Astrocyte of the hippocampus (primary cell): ENCODE measurements at regions not wholly inside any gene's neighbourhood (a gene's known extent, or its start where the extent isn't known, plus 50 kb on each side); places are given as distances from the start of the nearest gene placed in this dataset.

Source experiments
- DNase-seq: peaks from one replicate; pipeline ENCODE4 v3.0.0; 2011; ENCODE audit warnings: low read depth, low spot score

DNA sequence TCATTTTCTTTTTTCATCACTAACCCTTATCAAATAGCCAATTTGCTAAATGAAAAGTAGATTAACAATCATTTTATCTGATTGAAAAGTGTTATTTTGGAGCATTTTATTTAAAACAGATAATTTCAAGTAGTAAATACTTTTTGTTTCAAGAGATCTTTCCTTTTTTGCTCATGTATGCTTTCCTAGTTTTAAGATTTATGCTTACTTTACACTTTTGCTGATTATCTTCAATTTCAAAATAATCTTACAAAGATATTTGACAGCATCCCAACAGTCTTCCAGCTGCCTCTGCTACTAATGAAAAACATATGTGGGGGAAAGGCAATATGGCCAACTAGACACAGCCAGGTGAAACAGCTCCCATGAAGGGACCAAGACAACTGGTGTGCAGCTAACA lies 1027.3 kb upstream of the CDH9 start:
- DNase-seq: no peak

- DNase-seq: no peak
Observed at GRCh38 chr5:28046596-28046995, 1008.2 kb upstream of the CDH9 start.

- no peak for DNase-seq
Observed at GRCh38 chr5:28027851-28028250, 989.5 kb upstream of the CDH9 start.

DNA sequence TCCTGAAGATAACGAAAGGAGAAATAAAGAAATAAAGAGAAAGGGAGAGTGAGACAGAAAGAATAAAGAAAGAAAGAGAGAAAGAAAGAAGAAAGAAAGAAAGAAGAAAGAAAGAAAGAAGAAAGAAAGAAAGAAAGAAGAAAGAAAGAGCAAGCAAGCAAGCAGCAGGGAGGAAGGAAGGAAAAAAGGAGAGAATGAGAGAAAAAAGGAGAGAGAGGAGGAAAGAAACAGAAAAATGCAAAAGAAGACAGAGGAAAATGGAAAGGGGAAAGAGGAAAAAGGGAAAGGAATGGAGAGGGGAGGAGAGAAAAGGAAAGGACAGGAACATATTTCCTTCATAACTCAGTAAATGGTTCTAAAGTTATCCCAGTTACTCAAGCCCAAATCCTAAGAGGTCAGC lies 978.8 kb upstream of the CDH9 start:
- no peak for DNase-seq

GRCh38 chr5:28014779-28015178 lies 976.4 kb upstream of the CDH9 start:
- no peak for DNase-seq

GRCh38 chr5:28012538-28012937 lies 974.2 kb upstream of the CDH9 start:
- no peak for DNase-seq

DNA sequence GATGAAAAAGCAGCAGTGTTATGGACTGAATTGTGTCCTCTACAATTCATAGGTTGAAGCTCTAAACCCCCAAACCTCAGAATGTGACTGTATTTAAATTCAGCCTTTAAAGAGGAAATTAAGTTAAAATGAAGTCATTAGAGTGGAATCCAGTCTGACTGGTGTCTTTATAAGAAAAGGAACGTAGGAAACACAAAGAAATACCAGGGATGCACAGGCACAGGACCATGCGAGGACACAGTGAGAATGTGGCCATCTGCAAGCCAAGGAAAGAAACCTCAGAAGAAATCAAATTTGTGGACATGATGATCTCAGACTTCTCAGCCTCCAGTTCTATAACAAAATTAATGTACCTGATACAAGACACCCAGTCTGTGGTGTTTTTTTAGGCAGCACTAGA lies 971.2 kb upstream of the CDH9 start:
- peak; percentile 30 for DNase-seq

DNA sequence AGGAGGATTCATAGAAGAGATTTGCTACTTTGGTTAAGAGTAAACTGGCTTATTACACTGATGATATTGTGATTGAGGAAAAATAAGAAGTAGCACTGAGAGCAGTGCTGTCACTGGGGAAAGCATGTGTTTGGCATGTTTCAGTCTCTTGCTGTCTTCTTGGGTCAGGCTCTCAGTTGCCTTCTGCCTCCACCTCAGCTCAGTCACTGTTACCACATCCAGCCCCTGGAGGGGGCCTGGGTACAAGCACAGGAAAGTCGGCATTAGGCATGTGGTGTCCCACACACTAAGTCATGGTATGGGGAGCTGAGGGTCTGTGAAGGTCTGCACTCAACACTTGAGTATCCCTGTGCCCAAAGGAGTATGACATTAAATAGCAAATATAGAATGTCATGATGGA lies 958.3 kb upstream of the CDH9 start:
- no peak for DNase-seq

- no peak for DNase-seq
Observed at GRCh38 chr5:27995867-27996266, 957.5 kb upstream of the CDH9 start.

DNA sequence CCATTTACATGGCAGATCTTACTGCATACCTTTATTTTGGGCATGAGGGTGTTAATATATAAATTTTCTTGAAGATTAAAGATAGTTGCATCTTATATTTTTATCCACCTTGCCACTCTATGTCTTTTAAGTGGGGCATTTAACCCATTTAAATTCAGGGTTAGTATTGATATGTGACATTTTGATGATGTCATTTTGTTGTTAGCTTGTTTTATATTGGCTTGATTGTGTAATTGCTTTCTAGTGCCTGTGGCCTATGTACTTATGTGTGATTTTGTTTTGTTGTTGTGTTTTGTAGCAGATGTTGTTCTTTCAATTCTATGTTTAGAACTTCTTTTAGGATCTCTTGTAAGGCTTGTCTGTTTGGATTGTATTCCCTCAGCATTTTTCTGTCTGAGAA lies 939.9 kb upstream of the CDH9 start:
- DNase-seq: no peak

DNA sequence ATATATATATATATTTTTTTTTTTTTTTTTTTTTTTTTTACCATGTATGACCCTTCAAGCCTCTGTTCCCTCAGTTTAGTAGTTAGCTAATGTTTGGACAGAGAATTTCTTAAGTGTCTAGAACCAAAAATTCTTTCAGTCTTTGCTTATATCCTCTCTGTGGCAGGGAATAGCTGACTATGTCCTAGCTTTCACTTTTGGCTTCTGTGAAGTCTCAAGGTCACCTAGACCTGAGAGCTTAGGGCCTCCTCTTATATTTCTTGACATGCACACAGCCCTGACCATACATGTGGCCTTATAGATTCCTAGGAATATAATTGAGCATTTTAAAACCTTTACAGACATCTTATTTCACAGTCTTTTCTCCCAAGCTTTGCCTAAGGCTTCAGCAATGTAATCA lies 930.8 kb upstream of the CDH9 start:
- DNase-seq: no peak

GRCh38 chr5:27963050-27963783 lies 924.8 kb upstream of the CDH9 start:
- no peak for DNase-seq

DNA sequence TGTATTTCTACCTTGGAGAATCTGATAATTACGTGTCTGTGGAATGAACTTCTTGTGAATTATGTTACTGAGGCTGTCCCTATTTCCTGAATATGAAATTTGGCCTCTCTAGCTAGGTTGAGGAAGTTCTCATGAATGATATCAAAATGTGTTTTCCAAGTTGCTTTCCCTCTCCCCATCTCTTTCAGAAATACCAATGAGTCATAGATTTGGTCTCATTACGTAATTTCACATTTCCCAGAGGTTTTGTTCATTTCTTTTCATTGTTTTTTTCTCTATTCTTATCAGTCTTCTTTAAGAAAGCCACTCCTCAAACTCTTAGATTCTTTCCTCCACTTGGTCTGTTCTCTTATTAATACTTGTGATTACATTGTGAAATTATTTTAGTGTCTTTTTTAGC lies 923.8 kb upstream of the CDH9 start:
- no peak for DNase-seq

- peak; percentile 72 for DNase-seq
Observed at GRCh38 chr5:27947088-27947487, 908.7 kb upstream of the CDH9 start.

- peak; percentile 40 for DNase-seq
Observed at GRCh38 chr5:27944471-27944870, 906.1 kb upstream of the CDH9 start.

GRCh38 chr5:27938989-27939388 lies 900.6 kb upstream of the CDH9 start:
- no peak for DNase-seq

DNA sequence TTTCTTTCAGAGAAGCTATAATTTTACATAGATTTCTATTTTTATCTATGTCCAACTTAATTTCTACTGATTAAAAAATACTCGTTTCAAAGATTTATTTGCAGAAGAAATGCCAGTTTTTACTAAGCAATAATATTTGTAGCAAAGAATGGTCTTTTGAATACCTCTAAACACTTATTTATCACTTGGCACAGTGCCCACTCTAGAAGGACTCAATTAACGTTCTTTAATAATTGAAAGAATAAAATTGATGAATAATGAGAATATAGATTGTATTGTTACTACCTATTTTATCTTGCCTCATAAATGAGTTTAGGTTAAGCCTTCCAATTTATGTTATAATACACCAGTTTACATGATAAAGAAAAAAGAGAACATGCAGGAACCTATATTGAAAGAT lies 889.7 kb upstream of the CDH9 start:
- DNase-seq: no peak

DNA sequence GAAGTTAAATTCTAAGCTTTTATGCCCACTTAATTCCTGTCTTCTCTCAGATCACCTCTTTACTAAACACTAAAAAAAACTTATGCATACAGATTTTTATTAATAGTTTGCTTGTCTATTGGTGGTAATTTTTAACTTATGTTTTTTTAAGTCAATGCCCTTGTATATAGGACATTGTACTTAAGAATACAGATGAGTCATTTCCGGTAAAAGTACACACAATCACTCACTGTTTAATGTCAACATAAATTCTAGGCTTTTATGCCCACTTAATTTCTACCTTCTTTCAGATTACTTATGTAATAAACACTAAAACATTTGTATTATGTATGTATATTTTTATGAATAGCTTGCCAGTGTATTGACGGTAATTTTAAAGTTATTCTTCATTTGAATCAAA lies 872.8 kb upstream of the CDH9 start:
- DNase-seq: no peak

GRCh38 chr5:27908341-27908740 lies 870.0 kb upstream of the CDH9 start:
- no peak for DNase-seq

DNA sequence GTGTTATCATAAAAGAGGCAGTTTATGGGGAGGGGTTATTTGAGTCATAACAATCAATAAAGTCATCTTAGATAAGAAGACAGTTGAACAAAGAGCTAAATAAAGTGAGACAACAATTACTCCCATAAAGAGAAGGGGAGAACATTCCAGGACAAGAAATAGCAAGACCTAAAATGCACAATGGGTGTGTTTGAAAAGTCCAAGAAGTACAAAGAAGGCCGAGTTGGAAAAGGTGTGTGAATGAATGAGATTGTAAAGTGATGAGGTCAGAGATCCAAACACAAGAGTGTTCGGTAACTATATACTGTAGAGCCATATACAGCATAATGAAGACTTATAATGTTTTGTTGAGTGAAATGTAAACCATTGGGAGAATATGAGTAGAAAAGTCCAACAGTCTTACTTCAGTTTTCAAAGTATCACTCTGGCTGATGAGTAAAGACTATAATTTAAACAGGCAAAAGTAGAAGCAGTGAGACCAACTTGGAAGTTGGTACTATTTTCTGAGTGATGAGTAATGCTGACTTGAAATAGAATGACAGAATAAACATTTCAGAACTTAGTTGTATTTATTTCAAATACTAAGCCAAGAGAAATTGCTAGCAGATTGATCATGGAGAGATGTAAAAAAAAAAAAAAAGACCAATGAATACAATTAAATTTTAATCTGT lies 868.7 kb upstream of the CDH9 start:
- peak; percentile 12 for DNase-seq

- DNase-seq: no peak
Observed at GRCh38 chr5:27906481-27906880, 868.1 kb upstream of the CDH9 start.

GRCh38 chr5:27900761-27901160 lies 862.4 kb upstream of the CDH9 start:
- no peak for DNase-seq

- DNase-seq: no peak
Observed at GRCh38 chr5:27876071-27876470, 837.7 kb upstream of the CDH9 start.

DNA sequence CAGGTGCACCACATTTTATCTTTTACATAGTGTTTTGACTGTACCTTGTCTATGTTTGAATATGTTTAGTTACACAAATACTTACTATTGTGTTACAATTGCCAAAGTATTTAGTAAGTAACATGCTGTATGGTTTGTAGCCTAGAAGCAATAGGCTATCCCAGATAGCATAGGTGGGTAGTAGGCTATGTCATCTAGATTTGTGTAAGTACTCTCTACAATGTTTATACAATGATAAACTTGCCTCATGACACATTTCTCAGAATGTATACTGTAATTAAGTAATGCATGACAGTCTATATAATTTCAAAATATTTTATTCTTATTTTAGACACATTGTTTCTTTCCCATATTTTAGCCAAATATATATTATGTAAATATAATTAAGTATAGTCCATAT lies 836.8 kb upstream of the CDH9 start:
- no peak for DNase-seq
